Endometrium (tissue), 2 donors: ENCODE measurements at regions not wholly inside any gene's neighbourhood (a gene's known extent, or its start where the extent isn't known, plus 50 kb on each side); places are given as distances from the start of the nearest gene placed in this dataset.

Source experiments
- FAIRE-seq: peaks from 2 replicates; lab custom pipeline; 2012; peaks lifted over from hg19 to GRCh38; lab: Jason Lieb, UNC
- donor health status: control.
- donor health status: control.

- FAIRE-seq = no peak
These were observed 347.1 kb upstream of the FAM98A start for GRCh38 chr2:33946193-33946592.

- FAIRE-seq = no peak
These were observed 334.1 kb upstream of the FAM98A start for GRCh38 chr2:33933203-33933602.

GRCh38 chr2:33931164-33931563 is 332.1 kb upstream of the FAM98A start:
- no peak for FAIRE-seq

GRCh38 chr2:33929467-33929866 is 330.4 kb upstream of the FAM98A start:
- no peak for FAIRE-seq

GRCh38 chr2:33927756-33928155 is 328.7 kb upstream of the FAM98A start:
- no peak for FAIRE-seq

DNA sequence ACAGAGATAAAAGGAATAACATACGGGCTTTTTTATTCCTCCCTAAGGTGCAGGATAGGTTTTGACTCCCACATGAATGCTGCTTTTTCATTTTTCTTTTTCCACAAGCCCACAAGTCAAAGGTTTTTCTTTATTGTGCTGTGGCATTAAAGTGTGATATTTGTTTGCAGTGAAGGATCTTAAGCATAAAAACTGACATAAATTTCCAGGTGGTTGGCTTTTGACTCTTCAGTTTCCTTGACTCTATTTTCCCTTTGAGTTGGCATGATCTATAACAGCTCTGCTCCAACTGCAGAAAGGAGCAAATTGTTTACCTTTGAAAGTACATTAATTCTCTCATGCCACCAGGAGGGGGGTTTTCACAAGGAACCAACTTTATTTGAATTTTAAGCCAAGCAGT is 326.2 kb upstream of the FAM98A start:
- no peak for FAIRE-seq

GRCh38 chr2:33924586-33925169 is 325.6 kb upstream of the FAM98A start:
- FAIRE-seq = no peak

DNA sequence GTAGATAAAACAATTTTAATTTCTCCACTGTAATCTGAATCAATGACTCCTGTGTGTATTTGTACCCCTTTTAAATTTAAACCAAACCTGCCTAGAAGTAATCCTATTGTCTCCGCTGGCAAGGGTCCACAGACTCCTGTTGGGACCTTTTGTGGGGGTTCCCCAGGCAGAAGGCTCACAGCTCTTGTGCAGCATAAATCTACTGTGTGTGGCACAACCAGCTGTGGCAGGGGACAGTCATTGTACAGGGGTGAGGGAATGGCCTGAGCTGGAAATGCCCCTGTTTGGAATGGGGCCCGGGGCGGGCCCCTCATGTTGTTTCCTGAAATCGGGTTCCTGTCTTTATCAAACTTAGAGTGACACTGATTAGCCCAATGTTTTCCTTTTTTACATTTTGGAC is 318.2 kb upstream of the FAM98A start:
- no peak for FAIRE-seq

- no peak for FAIRE-seq
These were observed 314.0 kb upstream of the FAM98A start for GRCh38 chr2:33913071-33913616.

GRCh38 chr2:33911327-33911726 is 312.2 kb upstream of the FAM98A start:
- no peak for FAIRE-seq

- FAIRE-seq = no peak
These were observed 311.0 kb upstream of the FAM98A start for GRCh38 chr2:33909945-33910695.

DNA sequence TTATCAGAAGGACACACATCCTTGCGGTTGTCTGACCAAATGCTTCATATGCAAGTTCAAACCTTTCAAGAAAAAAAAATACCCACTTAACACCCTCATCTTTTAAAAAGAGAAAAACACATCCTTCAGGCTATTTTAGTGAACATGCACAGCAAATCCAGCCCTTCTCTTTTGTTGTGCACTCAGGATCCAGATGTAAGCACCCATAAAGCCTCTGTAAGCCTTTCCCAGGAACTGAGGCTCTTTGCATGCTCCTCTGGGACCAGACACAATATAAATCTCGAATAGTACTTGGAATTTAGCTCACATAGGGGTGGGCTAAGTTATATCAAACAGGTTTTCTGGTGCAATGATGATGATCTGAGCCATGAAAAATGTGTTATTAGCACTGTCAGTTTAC is 308.8 kb upstream of the FAM98A start:
- no peak for FAIRE-seq

- peak; percentile 64 for FAIRE-seq
These were observed 307.0 kb upstream of the FAM98A start for GRCh38 chr2:33906129-33906528.

DNA sequence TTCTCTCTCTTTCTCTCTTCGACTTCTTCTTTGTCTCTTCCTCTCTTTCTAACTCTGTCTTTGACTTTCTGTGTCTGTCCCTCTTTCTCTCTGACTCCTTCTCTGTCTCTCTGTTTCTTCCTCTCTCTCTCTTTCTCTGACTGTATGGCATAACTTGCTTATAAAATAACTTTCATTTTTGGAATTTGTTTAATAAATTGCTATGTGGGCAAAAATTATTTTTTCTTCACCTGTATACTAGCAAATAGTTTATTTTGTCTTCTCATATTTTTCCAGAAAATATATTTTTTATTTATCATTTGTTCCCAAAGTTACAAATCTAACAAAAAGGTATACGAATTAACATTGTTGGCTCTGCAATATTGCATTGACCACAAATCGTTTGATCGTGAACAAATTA is 305.7 kb upstream of the FAM98A start:
- FAIRE-seq = no peak

DNA sequence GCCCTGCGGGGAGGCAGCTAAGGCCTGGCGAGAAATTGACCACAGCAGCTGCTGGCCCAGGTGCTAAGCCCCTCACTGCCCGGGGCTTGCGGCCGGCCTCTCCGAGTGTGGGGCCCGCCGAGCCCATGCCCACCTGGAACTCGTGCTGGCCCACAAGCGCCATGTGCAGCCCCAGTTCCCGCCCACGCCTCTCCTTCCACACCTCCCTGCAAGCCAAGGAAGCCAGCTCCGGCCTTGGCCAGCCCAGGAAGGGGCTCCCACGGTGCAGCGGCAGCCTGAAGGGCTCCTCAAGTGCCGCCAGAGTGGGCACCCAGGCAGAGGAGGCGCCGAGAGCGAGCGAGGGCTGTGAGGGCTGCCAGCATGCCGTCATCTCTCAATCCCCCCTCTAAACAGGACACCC is 304.6 kb upstream of the FAM98A start:
- no peak for FAIRE-seq

DNA sequence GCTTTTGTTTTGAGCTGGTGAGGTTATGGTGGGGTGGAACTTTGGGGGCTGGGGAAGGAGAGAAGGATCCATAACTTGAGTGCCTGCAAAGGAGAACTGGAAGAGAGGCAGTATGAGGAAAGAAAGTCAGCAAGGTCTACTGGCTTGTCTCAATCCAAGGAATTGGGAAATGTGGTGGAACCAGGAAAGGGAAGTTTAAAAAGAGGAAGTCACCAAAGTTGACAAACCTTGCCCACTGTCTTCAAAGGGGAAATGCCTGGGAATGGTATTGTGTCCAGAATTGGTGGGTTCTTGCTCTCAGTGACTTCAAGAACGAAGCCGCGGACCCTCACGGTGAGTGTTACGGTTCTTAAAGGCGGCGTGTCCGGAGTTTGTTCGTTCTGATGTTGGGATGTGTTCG is 304.1 kb upstream of the FAM98A start:
- FAIRE-seq = no peak

- FAIRE-seq = no peak
These were observed 301.5 kb upstream of the FAM98A start for GRCh38 chr2:33900610-33901009.

GRCh38 chr2:33897741-33898140 is 298.6 kb upstream of the FAM98A start:
- FAIRE-seq = no peak

DNA sequence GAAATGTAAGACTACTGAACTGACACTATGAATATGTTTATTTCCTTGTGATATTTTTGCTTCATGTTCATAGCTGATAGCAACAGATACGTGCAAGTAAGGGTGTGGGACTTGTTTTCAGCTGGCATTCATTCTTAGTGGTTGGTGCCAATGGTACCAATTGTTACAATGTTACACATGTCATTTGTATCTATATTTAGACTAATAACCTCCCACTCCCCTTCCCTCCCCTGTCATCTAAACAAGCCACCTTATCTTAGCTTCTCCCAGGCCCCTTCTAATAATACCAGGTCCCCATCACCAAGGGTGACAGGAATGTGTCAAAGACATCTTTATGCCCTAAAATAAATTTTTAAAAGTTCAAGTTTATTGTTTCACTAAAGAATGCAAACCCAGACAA is 294.7 kb upstream of the FAM98A start:
- no peak for FAIRE-seq

DNA sequence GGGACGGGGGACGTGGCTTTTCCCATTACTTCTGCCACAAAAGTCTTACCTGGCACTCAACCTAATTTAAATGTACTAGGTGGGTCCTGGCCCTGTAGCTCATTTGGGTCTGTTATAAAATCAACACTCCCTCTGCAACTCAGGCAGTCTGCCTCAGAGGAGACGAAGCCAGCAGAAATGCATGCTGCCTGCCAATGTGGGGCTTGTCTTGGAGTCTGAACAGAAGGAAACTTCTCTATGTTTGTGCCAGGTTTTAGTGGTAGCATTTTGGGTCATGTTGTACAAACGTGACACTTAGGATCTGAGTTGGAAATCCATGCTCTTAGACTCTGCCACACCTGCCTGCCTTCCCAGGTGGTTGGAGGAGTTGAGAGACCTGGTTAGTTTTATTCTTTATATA is 292.5 kb upstream of the FAM98A start:
- FAIRE-seq = no peak

DNA sequence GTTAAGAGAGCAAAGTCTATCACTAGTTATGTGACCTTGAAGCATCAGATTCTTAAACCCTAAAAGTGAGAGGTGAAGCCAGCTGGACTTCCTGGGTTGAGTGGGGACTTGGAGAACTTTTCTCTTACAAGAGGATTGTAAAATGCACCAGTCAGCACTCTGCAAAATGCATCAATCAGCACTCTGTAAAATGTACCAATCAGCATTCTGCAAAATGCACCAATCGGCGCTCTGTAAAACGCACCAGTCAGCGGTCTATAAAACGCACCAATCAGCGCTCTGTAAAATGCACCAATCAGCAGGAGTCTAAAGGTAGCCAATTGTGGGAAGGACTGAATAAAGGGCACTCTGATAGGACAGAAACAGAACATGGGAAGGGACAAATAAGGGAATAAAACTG is 291.6 kb upstream of the FAM98A start:
- no peak for FAIRE-seq

GRCh38 chr2:33877348-33878016 is 278.4 kb upstream of the FAM98A start:
- no peak for FAIRE-seq

GRCh38 chr2:33873076-33873605 is 274.0 kb upstream of the FAM98A start:
- FAIRE-seq = no peak
